ENCODE measurements at regions not wholly inside any gene's neighbourhood (a gene's known extent, or its start where the extent isn't known, plus 50 kb on each side); places are given as distances from the start of the nearest gene placed in this dataset.

GRCh38 chr9:88193766-88194165 is 55.5 kb upstream of the SPATA31C2 start:
- DNase-seq: no peak
- H2AFZ ChIP-seq (ENCODE audit: low read depth, low read length): no peak overlapping the region
- no peak overlapping the region for H3K4me2 ChIP-seq (ENCODE audit: insufficient read depth, low read length)
- no peak overlapping the region for H3K27ac ChIP-seq (ENCODE audit: low read length)
- no peaks in the 10 kb centered on the region for H3K36me3 ChIP-seq (ENCODE audit: insufficient read depth, low read length)
- TF ChIP-seq EZH2 (IDR thresholded peaks at IDR 0.05; ENCODE audit: borderline replicate concordance, low read depth, low read length, severe bottlenecking): no peak
- TF ChIP-seq, protein P1, sequence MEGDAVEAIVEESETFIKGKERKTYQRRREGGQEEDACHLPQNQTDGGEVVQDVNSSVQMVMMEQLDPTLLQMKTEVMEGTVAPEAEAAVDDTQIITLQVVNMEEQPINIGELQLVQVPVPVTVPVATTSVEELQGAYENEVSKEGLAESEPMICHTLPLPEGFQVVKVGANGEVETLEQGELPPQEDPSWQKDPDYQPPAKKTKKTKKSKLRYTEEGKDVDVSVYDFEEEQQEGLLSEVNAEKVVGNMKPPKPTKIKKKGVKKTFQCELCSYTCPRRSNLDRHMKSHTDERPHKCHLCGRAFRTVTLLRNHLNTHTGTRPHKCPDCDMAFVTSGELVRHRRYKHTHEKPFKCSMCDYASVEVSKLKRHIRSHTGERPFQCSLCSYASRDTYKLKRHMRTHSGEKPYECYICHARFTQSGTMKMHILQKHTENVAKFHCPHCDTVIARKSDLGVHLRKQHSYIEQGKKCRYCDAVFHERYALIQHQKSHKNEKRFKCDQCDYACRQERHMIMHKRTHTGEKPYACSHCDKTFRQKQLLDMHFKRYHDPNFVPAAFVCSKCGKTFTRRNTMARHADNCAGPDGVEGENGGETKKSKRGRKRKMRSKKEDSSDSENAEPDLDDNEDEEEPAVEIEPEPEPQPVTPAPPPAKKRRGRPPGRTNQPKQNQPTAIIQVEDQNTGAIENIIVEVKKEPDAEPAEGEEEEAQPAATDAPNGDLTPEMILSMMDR (IDR thresholded peaks at IDR 0.05; ENCODE audit: borderline replicate concordance, extremely low read depth, low read length, poor library complexity, severe bottlenecking): no peak
- H3K79me2 ChIP-seq (ENCODE audit: insufficient read depth, low read length): no peaks in the 10 kb centered on the region
- no peak for ATAC-seq (ENCODE audit: insufficient read depth, low read depth)
- H3K4me3 ChIP-seq (ENCODE audit: low read depth in 1 of 2, low read length in 2 of 2): no peak overlapping the region
- H3K4me1 ChIP-seq (ENCODE audit: insufficient read depth, low read length): no peaks in the 10 kb centered on the region
- no peaks in the 10 kb centered on the region for H3K9me3 ChIP-seq (ENCODE audit: insufficient read depth, low read length, severe bottlenecking)
- no peaks in the 10 kb centered on the region for H4K20me1 ChIP-seq (ENCODE audit: insufficient read depth, low read length)
- H3K9ac ChIP-seq (ENCODE audit: low read depth, low read length): no peak overlapping the region
- peaks cover 5% of the 10 kb centered on the region for H3K27me3 ChIP-seq (ENCODE audit: insufficient read depth, low read length, poor library complexity)

DNA sequence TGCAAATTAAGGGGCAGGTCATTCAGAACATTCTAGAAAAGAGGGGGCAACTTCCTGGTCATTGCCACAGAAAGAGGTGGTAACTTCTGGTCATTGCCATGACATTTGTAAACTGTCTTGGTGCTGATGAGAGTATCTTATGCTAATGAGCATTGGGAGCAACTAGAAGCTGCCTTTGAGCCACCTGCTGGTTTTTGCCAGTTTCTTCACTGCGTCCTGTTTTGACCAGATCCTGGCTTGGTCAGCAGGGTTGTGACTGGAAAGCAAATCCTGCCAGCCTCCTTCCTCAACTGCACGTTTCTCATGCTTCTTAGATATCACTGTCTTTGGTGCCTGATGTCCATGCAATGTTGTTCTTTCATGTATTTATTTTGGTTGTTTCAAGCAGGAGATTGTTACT is 53.2 kb upstream of the SPATA31C2 start:
- Histone ChIP-seq H3K36me3 (ENCODE audit: insufficient read depth, low read length) (no peaks in the 10 kb centered on the region), H3K4me3 (ENCODE audit: low read depth in 1 of 2, low read length in 2 of 2) (no peak overlapping the region), H3K9ac (ENCODE audit: low read depth, low read length) (no peak overlapping the region), H3K9me3 (ENCODE audit: insufficient read depth, low read length, severe bottlenecking) (no peaks in the 10 kb centered on the region), H3K4me2 (ENCODE audit: insufficient read depth, low read length) (no peak overlapping the region), H3K27me3 (ENCODE audit: insufficient read depth, low read length, poor library complexity) (peaks cover 5% of the 10 kb centered on the region), H3K27ac (ENCODE audit: low read length) (no peak overlapping the region), H2AFZ (ENCODE audit: low read depth, low read length) (no peak overlapping the region), H3K4me1 (ENCODE audit: insufficient read depth, low read length) (no peaks in the 10 kb centered on the region), H3K79me2 (ENCODE audit: insufficient read depth, low read length) (no peaks in the 10 kb centered on the region), H4K20me1 (ENCODE audit: insufficient read depth, low read length) (no peaks in the 10 kb centered on the region)
- no peak for TF ChIP-seq EZH2 (IDR thresholded peaks at IDR 0.05; ENCODE audit: borderline replicate concordance, low read depth, low read length, severe bottlenecking)
- TF ChIP-seq, protein P1 (IDR thresholded peaks at IDR 0.05; ENCODE audit: borderline replicate concordance, extremely low read depth, low read length, poor library complexity, severe bottlenecking): no peak
- DNase-seq (no peak), ATAC-seq (ENCODE audit: insufficient read depth, low read depth) (no peak)

DNA sequence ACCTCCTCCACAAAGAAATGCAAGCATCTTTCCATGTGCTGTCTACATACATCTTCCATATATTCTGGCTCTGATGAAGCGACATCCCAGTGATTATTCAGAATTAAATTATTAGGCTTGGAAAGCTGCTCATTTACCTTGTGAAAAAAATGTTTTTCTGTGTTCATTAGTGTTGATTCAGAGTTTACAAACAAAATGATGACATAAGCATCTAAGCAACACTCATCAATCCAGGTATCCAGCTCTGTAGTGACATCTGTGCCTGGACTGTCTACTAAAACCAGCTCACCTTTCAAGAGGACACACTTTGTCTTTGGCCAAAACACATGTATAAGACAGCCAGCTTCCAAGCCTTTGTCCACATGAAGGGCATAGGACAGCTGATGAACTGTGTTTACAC is 51.1 kb upstream of the SPATA31C2 start:
- no peak overlapping the region for H3K9ac ChIP-seq (ENCODE audit: low read depth, low read length)
- H3K79me2 ChIP-seq (ENCODE audit: insufficient read depth, low read length): no peaks in the 10 kb centered on the region
- no peaks in the 10 kb centered on the region for H4K20me1 ChIP-seq (ENCODE audit: insufficient read depth, low read length)
- TF ChIP-seq EZH2 (IDR thresholded peaks at IDR 0.05; ENCODE audit: borderline replicate concordance, low read depth, low read length, severe bottlenecking): no peak
- TF ChIP-seq, protein P1 (IDR thresholded peaks at IDR 0.05; ENCODE audit: borderline replicate concordance, extremely low read depth, low read length, poor library complexity, severe bottlenecking): no peak
- no peaks in the 10 kb centered on the region for H3K36me3 ChIP-seq (ENCODE audit: insufficient read depth, low read length)
- H3K4me2 ChIP-seq (ENCODE audit: insufficient read depth, low read length): no peak overlapping the region
- no peak overlapping the region for H2AFZ ChIP-seq (ENCODE audit: low read depth, low read length)
- H3K4me1 ChIP-seq (ENCODE audit: insufficient read depth, low read length): no peaks in the 10 kb centered on the region
- ATAC-seq (ENCODE audit: insufficient read depth, low read depth) (no peak), DNase-seq (no peak)
- H3K9me3 ChIP-seq (ENCODE audit: insufficient read depth, low read length, severe bottlenecking): no peaks in the 10 kb centered on the region
- no peaks in the 10 kb centered on the region for H3K27me3 ChIP-seq (ENCODE audit: insufficient read depth, low read length, poor library complexity)
- H3K27ac ChIP-seq (ENCODE audit: low read length): no peak overlapping the region
- H3K4me3 ChIP-seq (ENCODE audit: low read depth in 1 of 2, low read length in 2 of 2): no peak overlapping the region

Measured in DND-41 (cell line).